ENCODE measurements at regions not wholly inside any gene's neighbourhood (a gene's known extent, or its start where the extent isn't known, plus 50 kb on each side); places are given as distances from the start of the nearest gene placed in this dataset.
"Not testable (repeated sequence)": the region's sequence is repeated elsewhere in the genome, so short reads cannot be mapped to it uniquely, and the experiment has no call there.

- ATAC-seq: no peak
Observed at GRCh38 chr1:70490153-70490552, 79.1 kb downstream of the CTH start.

DNA sequence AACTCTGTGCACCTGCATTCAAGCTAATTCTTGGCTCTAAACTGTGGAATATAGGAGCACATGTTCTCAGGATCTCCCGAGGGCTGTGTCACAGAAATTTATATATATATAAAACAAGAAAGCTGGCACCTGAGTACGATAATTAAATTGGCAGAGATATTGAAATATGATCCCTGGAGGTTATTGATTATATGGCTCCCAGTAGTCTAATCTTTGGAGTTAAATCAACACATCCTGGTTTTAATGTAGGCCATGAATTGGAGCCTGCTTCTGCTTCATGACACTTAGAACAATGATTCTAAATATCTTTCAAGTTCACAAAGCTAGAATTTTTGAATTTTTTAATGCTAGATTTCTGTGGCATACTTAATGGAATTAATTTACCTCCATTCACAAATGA lies 84.3 kb downstream of the CTH start:
- no peak for ATAC-seq

- ATAC-seq: no peak
Observed at GRCh38 chr1:70496181-70496580, 85.1 kb downstream of the CTH start.

- ATAC-seq: no peak
Observed at GRCh38 chr1:70497152-70497551, 86.1 kb downstream of the CTH start.

DNA sequence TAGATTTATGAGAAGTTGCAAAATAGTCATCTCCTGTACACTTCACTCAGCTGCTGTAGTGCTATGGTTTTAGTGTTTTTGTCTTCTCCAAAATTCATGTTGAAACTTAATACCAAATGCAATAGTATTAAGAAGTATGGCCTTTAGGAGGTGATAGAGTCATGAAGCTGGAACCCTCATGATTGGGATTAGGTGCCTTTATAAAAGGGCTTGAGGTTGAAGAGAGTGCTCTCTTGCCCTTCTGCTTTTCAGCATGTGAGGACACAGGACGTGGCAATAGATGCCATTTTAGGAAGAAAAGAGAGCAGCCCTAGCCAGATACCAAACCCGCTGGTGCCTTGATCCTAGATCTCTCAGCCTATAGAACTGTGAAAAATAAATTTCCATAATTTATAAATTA lies 87.6 kb downstream of the CTH start:
- no peak for ATAC-seq

DNA sequence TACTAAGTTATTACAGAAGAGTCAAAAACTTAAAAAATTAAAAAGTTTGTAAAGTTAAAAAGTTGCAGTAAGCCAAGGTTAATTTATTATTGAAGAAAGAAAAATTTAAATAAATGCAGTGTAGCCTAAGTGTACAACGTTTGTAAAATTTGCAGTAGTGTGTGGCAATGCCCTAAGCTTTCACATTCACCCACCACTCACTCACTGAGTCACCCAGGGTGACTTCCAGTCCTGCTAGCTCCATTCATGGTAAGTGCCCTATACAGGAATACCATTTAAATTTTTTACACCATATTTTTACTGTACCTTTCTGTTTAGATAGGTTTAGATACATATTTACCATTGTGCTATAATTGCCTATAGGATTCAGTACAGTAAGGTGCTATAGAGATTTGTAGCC lies 88.6 kb downstream of the CTH start:
- ATAC-seq: no peak

DNA sequence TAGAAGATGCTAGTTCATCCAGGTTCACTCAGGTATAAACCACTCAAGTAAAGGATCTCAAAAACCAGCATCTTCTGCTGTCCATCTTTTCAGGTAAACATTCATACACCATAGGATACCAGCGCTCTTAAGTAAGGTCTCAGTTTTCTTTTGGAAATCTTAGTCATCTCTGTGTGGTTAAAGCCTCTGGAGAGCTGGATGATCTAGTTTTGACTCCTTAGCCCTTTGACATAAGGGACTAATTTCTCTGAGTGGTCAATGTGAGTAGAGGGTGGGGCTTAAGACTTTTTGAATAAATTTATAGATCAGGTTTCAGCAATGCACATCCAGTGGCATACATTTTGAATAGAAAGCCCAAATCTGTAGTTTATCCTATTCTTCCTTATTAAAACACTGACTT lies 92.3 kb downstream of the CTH start:
- ATAC-seq: no peak

DNA sequence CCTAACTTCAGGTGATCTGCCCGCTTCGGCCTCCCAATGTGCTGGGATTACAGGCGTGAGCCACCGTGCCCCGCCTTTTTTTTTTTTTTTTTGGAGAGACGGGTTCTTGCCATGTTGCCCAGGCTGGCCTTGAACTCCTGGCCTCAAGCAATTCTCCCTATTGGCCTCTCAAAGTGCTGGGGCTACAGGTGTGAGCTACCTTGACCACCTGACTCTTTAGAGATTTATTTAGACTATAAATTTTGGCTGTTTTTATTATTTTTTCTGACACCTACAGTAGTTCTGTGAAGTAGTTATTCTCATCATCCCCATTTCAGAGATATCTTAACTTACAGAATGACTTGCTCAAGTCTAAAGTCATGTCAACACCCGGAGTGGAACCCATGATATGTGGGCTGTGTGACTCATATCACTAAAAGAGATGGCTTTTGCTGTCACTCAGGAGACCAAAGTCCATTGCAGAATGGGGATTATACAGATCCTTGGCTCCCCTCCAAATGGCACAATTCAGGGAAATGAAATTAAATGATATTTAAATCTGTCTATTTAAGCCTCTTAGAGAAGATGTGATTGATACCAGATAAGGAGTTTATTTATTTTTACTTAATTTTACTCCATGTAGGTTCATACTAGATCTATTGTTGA lies 93.2 kb downstream of the CTH start:
- ATAC-seq: no peak

GRCh38 chr1:70504821-70505193 lies 93.7 kb downstream of the CTH start:
- ATAC-seq: no peak

DNA sequence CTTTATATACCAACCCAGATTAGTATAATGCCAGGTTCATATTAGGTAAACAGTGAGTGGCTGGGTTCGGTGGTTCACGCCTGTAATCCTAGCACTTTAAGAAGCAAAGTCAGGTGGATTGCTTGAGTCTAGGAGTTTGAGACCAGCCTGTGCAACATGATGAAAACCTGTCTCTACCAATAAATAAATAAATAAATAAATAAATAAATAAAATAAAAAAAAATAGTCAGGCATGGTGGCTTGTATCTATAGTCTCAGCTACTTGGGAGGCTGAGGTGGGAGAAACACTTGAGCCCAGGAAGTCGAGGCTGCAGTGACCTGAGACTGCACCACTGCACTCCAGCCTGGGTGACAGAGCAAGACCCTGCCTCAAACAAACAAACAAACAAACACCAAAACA lies 96.9 kb downstream of the CTH start:
- not testable (repeated sequence) for ATAC-seq

GRCh38 chr1:70509996-70510876 lies 99.2 kb downstream of the CTH start:
- ATAC-seq: peak; percentile 90

GRCh38 chr1:70517444-70517843 lies 106.4 kb downstream of the CTH start:
- no peak for ATAC-seq

GRCh38 chr1:70518106-70518505 lies 107.0 kb downstream of the CTH start:
- ATAC-seq: no peak

DNA sequence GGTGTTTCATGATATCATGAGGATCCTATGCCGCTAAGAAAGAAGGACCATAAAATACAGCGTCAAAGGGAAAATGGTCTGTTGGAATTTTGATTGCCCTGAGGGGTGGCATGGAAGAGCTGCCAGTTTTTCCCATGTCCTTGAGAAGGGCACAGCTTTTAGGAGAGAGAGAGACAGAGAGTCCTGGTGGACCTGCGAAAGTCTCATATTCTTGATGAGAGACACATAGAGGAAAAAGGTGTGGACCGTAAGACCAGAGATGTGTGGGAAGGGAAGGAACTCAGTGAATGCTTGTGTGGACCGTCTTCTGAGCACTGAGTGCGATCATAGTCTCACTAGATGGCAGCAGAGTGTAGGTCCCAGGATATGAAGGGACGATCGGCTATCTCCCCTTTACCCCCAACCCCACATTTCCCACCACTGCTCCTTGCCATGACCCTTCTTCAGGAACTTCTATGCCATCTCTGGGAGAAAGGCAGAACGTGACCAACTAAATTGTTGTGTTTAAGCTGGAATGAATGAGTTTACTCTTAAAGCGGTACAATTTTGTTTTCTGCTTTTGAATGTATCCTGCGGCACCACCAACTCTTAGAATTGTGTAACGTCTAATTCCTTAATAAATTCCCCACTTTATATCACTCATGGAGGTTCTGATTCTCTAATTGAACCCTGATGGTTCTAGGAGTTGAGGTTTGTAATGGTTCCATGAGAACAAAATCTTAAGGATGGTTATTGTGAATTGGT lies 117.7 kb downstream of the CTH start:
- peak; percentile 56 for ATAC-seq

DNA sequence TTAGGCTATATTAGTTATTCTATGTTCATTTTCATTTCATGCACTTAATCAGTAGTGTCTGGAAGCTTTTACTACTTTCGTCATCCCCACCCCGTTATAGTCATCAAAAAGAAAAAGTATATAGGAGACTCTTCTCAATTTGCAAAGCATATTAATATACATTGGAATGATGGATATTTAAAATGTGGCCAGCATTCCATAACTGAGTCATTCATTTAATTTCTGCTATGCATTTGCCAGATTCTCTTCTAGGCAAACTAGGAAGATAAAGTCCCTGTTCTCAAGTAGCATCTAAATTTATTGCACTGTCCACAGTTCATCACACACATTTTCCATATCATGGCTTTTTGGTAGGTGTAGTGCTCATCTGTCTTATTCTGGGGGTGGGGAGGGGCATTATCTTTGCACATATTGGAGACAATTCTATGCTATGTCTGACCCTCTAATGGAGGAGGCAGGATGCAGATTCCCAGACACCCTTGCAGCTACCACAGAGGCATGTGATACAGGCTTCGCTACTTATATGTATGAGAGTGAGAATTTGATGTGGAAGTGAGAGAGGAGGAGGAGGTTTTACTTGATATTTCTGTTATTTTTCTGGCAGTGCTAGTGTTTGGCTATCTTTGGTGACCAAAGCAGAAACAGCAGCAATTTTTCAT lies 125.8 kb downstream of the CTH start:
- no peak for ATAC-seq

DNA sequence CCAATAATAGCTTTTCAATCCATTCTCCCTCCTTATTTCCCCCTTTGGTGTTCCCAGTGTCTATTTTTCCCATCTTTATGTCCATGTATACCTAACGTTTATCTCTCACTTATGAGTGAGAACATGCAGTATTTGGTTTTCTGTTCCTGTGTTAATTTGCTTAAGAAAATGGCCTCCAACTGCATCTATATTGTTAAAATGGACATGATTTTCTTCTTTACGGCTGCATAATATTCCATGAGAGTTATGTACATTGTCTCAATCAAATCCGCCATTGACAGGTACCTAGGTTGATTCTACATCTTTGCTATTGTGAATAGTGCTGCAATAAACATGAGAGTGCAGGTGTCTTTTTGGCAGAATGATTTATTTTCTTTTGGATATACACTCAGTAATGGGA lies 126.7 kb downstream of the CTH start:
- no peak for ATAC-seq

DNA sequence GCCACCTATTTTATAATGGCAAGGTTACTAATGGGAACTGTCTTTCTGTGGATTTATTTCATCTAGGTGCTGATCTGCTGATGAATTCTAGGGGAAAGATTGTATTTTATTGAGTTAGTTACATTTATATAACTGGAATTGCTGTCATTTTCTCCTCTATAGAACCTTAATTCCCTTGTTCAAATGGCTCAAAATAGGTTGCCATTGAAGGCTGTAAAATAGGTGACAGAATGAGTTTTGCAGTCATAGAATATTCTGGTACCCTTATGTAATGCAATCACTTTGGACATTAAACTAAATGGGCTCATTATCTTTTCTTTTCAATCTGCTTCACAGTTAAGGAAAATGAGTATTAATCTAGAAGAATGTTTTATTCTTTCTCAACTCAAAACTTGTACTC lies 131.0 kb downstream of the CTH start:
- ATAC-seq: no peak

DNA sequence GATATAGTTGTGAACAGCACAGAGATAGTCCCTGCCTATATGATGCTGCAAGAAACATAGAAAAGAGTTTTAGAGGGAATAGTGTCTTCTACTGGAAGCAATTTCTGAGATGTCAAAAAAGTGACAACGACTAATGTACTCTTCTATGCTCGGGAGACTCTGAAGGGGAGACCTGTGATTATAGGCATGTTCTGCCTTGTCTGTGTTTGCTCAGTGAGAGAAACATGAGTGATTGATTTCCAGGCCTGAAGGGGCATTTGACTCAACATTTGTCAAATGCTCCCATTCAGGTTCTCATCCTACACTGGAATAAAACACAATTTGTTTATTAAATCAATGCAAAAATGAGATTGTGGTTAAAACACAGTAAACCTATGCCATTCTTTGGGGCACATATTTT lies 131.8 kb downstream of the CTH start:
- ATAC-seq: no peak

DNA sequence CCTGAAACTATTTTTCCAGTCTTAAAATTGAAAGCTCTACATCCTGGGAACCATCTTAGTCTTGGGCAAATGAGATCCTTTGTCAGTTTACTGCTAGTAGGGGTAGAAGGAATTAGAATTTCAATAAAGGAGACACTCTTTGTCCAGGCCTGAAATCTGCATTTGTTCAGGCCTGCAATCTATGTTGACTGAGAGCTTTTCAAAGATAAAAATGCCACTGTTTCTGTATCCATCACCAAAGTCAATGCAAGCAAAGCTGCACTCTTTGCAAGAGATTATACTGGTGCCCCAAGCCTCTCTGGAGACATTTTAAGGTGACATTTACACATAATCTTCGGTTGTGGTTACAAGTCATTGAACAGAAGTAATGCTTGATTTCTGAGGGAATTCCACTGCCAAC lies 135.7 kb downstream of the CTH start:
- no peak for ATAC-seq

DNA sequence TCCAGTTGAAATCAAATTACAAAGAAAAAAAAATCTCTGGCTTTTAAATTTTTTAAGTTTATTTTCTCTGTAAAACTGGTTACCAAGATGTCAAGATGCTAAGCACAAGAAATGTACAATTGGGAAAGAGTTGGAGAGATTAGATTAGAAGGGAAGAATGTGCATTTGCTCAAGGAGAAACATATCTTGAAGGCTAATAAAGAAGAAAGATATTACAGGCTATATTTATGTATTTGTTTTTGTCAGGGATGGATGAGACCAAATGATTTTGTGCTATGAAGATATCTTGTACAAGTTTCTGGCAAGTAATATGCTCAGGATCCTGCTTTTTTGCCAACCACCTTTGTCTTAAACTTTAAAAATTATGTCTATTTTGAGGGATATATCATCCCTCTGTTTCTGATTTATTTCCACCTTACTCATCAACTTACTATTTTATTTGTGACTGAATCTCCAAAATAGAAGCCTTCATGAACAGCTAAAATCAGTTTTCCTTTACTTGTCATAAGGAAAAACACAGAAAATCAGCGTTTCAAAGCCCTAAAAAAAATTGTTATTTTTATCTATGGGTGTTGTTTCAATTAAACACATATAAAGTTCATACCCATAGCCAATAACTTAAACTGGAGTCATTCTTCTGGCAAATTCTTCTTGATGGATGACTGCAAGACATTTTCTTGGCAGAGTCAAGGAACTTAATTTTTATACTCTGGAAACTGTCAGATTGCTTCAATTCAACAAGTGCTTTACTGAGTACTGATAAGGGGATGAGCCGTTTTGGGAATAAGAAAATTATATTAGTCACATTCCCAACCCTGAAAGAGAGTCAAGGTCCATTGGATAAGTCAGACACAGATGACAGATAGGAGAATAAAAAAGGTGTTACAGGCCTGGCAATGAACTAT lies 141.8 kb downstream of the CTH start:
- ATAC-seq: no peak

DNA sequence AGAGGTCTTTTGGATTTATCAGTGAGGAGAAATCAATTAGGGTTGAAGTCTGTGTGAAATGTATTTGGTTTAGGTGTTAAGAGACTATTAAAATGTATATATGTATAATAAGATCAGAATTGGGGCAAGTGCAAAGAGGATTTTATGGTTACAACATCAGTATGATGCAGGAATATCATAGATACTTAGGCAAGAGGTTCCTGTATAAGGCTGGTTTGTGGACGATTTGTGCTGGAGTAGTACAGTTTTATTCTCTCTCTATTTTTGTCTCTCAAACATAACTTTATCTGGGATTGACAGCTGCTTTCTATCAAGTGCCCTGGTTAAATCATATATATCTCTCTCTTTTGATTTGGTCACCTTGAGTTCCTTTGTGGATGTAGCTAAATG lies 142.5 kb downstream of the CTH start:
- ATAC-seq: no peak

GRCh38 chr1:70554341-70554740 lies 143.3 kb downstream of the CTH start:
- ATAC-seq: no peak

Measured in esophagus mucosa (tissue), 1 donor.